ENCODE measurements at regions not wholly inside any gene's neighbourhood (a gene's known extent, or its start where the extent isn't known, plus 50 kb on each side); places are given as distances from the start of the nearest gene placed in this dataset.

DNA sequence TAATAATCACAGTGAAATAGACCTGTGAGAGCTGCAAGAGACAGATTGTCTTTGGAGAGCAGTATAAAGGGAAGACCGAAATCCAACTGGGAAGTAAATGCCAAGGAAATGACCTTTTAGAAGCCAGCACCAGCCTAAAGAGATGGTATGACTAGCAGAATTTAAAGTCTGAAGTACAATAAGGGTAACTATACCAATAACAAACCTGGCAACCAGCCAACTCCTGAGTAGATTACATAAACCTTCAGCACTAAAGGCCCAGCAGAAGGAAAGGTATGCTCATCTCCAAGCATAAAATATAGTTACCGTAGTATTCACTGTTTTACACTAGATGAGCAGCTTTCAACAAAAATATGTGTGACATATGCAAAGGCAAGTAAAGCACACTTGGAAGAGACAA, 155.1 kb upstream of the SATB1 start:
- Mint-ChIP-seq H3K4me1 (no peaks in the 10 kb centered on the region), H3K27me3 (ENCODE audit: insufficient read depth, low read depth) (no peaks in the 10 kb centered on the region), H3K27ac (no peak overlapping the region), H3K4me3 (no peak overlapping the region), H3K36me3 (no peaks in the 10 kb centered on the region), H3K9me3 (no peaks in the 10 kb centered on the region)
- no peaks in the 10 kb centered on the region for H3K4me1 ChIP-seq
- H3K9ac ChIP-seq: no peak overlapping the region
- TF ChIP-seq, protein P1, sequence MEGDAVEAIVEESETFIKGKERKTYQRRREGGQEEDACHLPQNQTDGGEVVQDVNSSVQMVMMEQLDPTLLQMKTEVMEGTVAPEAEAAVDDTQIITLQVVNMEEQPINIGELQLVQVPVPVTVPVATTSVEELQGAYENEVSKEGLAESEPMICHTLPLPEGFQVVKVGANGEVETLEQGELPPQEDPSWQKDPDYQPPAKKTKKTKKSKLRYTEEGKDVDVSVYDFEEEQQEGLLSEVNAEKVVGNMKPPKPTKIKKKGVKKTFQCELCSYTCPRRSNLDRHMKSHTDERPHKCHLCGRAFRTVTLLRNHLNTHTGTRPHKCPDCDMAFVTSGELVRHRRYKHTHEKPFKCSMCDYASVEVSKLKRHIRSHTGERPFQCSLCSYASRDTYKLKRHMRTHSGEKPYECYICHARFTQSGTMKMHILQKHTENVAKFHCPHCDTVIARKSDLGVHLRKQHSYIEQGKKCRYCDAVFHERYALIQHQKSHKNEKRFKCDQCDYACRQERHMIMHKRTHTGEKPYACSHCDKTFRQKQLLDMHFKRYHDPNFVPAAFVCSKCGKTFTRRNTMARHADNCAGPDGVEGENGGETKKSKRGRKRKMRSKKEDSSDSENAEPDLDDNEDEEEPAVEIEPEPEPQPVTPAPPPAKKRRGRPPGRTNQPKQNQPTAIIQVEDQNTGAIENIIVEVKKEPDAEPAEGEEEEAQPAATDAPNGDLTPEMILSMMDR (IDR thresholded peaks at IDR 0.05): no peak
- TF ChIP-seq EZH2phosphoT487 (IDR thresholded peaks at IDR 0.05) (no peak), EZH2 (IDR thresholded peaks at IDR 0.05) (no peak)
- no peak overlapping the region for H2AFZ ChIP-seq (replicated peaks)
- no peak overlapping the region for H3K4me3 ChIP-seq
- H3K27me3 ChIP-seq: no peaks in the 10 kb centered on the region
- no peaks in the 10 kb centered on the region for H3K79me2 ChIP-seq (ENCODE audit: low read depth)
- no peaks in the 10 kb centered on the region for H3K36me3 ChIP-seq
- H3K4me2 ChIP-seq: no peak overlapping the region
- no peak overlapping the region for H3K27ac ChIP-seq
- DNase-seq (ENCODE audit: low spot score): no peak
- no peaks in the 10 kb centered on the region for H4K20me1 ChIP-seq (ENCODE audit: low read depth)
- H3K9me3 ChIP-seq (ENCODE audit: low read depth): no peaks in the 10 kb centered on the region
- H3F3A ChIP-seq (ENCODE audit: low read depth): no peaks in the 10 kb centered on the region

- Mint-ChIP-seq H3K4me3 (no peak overlapping the region), H3K4me1 (no peaks in the 10 kb centered on the region), H3K9me3 (no peaks in the 10 kb centered on the region), H3K27ac (no peak overlapping the region), H3K27me3 (ENCODE audit: insufficient read depth, low read depth) (no peaks in the 10 kb centered on the region), H3K36me3 (no peaks in the 10 kb centered on the region)
- Histone ChIP-seq H4K20me1 (ENCODE audit: low read depth) (no peaks in the 10 kb centered on the region), H3K4me2 (no peak overlapping the region), H3K36me3 (no peaks in the 10 kb centered on the region), H3F3A (ENCODE audit: low read depth) (no peaks in the 10 kb centered on the region), H3K27me3 (no peaks in the 10 kb centered on the region), H3K4me3 (no peak overlapping the region), H3K27ac (no peak overlapping the region), H3K4me1 (no peaks in the 10 kb centered on the region), H2AFZ (replicated peaks) (no peak overlapping the region), H3K9me3 (ENCODE audit: low read depth) (no peaks in the 10 kb centered on the region), H3K9ac (no peak overlapping the region), H3K79me2 (ENCODE audit: low read depth) (no peaks in the 10 kb centered on the region)
- TF ChIP-seq, protein P1 (IDR thresholded peaks at IDR 0.05): no peak
- no peak for TF ChIP-seq EZH2 (IDR thresholded peaks at IDR 0.05)
- no peak for TF ChIP-seq EZH2phosphoT487 (IDR thresholded peaks at IDR 0.05)
- no peak for DNase-seq (ENCODE audit: low spot score)
Measured at GRCh38 chr3:18579661-18580060, 154.5 kb upstream of the SATB1 start.

- H3K79me2 ChIP-seq (ENCODE audit: low read depth): no peaks in the 10 kb centered on the region
- no peak for TF ChIP-seq EZH2 (IDR thresholded peaks at IDR 0.05)
- TF ChIP-seq, protein P1 (IDR thresholded peaks at IDR 0.05): no peak
- no peak for TF ChIP-seq EZH2phosphoT487 (IDR thresholded peaks at IDR 0.05)
- H3K9ac ChIP-seq: no peak overlapping the region
- Mint-ChIP-seq H3K4me3 (no peak overlapping the region), H3K27me3 (ENCODE audit: insufficient read depth, low read depth) (no peaks in the 10 kb centered on the region), H3K4me1 (no peaks in the 10 kb centered on the region), H3K27ac (no peak overlapping the region), H3K36me3 (no peaks in the 10 kb centered on the region), H3K9me3 (no peaks in the 10 kb centered on the region)
- H3K4me3 ChIP-seq: no peak overlapping the region
- no peaks in the 10 kb centered on the region for H4K20me1 ChIP-seq (ENCODE audit: low read depth)
- no peaks in the 10 kb centered on the region for H3K4me1 ChIP-seq
- H3K27ac ChIP-seq: no peak overlapping the region
- no peak overlapping the region for H3K4me2 ChIP-seq
- no peaks in the 10 kb centered on the region for H3F3A ChIP-seq (ENCODE audit: low read depth)
- H3K36me3 ChIP-seq: no peaks in the 10 kb centered on the region
- DNase-seq (ENCODE audit: low spot score): no peak
- H3K27me3 ChIP-seq: no peaks in the 10 kb centered on the region
- no peaks in the 10 kb centered on the region for H3K9me3 ChIP-seq (ENCODE audit: low read depth)
- no peak overlapping the region for H2AFZ ChIP-seq (replicated peaks)
Measured at GRCh38 chr3:18575573-18575972, 150.4 kb upstream of the SATB1 start.

GRCh38 chr3:18572809-18573208, 147.7 kb upstream of the SATB1 start:
- Histone ChIP-seq H3K79me2 (ENCODE audit: low read depth) (no peaks in the 10 kb centered on the region), H2AFZ (replicated peaks) (no peak overlapping the region), H3K4me2 (no peak overlapping the region), H3K9me3 (ENCODE audit: low read depth) (no peaks in the 10 kb centered on the region), H3K4me3 (no peak overlapping the region), H3K4me1 (no peaks in the 10 kb centered on the region), H4K20me1 (ENCODE audit: low read depth) (no peaks in the 10 kb centered on the region), H3K27ac (no peak overlapping the region), H3K27me3 (no peaks in the 10 kb centered on the region), H3K36me3 (no peaks in the 10 kb centered on the region), H3K9ac (no peak overlapping the region), H3F3A (ENCODE audit: low read depth) (no peaks in the 10 kb centered on the region)
- TF ChIP-seq, protein P1 (IDR thresholded peaks at IDR 0.05): no peak
- TF ChIP-seq EZH2 (IDR thresholded peaks at IDR 0.05) (no peak), EZH2phosphoT487 (IDR thresholded peaks at IDR 0.05) (no peak)
- Mint-ChIP-seq H3K9me3 (no peaks in the 10 kb centered on the region), H3K36me3 (no peaks in the 10 kb centered on the region), H3K4me3 (no peak overlapping the region), H3K27ac (no peak overlapping the region), H3K27me3 (ENCODE audit: insufficient read depth, low read depth) (no peaks in the 10 kb centered on the region), H3K4me1 (no peaks in the 10 kb centered on the region)
- DNase-seq (ENCODE audit: low spot score): no peak

Data from neural progenitor cell (in vitro differentiated cells).